ENCODE measurements at regions not wholly inside any gene's neighbourhood (a gene's known extent, or its start where the extent isn't known, plus 50 kb on each side); places are given as distances from the start of the nearest gene placed in this dataset.
A peak's percentile ranks its signal among the peaks of the same experiment; 100 is the strongest.
"Not testable (repeated sequence)": the region's sequence is repeated elsewhere in the genome, so short reads cannot be mapped to it uniquely, and the experiment has no call there.

DNA sequence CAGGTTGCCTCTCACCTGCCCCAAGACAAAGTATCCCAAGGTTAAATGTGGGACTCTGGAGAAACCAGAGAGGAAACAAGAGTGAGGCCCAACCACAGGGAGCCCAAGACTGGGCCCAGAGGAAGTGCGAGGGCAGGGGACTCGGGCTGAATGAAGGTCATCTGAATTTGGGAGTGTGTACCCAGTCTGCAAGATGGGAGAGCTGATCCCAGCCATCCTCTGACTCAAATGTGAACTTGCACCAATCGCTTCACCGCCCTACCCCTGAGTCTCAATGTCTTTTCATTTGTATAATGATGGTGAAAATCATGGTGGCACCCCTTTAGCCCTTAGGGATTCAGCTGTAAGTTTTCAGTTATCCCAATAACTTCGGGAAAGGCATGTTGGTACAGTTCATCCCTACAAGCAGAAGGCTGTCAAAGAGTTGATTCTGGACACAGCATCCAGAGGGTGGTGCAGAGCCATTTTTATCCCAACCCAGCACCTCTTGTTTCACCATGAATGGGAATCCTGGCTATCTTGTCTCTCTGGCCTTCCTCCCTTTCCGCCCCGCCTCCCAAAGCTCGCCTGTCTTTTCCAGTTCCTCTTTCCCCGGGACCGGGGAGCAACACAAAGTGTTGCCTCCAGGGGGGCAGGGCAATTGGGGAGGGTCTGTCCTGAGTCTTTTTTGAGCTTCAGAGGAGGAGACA is 123.4 kb downstream of the NUFIP1 start:
- no peak for DNase-seq (ENCODE audit: low spot score)
- no peaks in the 10 kb centered on the region for H3K36me3 Mint-ChIP-seq
- H3K4me3 Mint-ChIP-seq: no peak overlapping the region
- no peak overlapping the region for H3K27ac Mint-ChIP-seq
- no peaks in the 10 kb centered on the region for H3K9me3 Mint-ChIP-seq
- H3K27me3 Mint-ChIP-seq: peaks cover 5 to 6% of the 10 kb centered on the region in 2 donors
- peaks cover 0 to 10% of the 10 kb centered on the region in 2 donors for H3K4me1 Mint-ChIP-seq (ENCODE audit: low read depth in 2 of 2)
- no peak for ATAC-seq

DNA sequence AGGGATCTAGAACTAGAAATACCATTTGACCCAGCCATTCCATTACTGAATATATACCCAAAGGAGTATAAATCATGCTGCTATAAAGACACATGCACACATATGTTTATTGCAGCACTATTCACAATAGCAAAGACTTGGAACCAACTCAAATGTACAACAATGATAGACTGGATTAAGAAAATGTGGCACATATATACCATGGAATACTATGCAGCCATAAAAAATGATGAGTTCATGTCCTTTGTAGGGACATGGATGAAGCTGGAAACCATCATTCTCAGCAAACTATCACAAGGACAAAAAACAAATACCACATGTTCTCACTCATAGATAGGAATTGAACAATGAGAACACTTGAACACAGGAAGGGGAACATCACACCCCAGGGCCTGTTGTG is 125.6 kb downstream of the NUFIP1 start:
- H3K27ac Mint-ChIP-seq; DNase-seq (ENCODE audit: low spot score); H3K9me3 Mint-ChIP-seq; H3K27me3 Mint-ChIP-seq; H3K4me1 Mint-ChIP-seq (ENCODE audit: low read depth in 2 of 2); H3K36me3 Mint-ChIP-seq; H3K4me3 Mint-ChIP-seq; ATAC-seq: not testable (repeated sequence)

- Mint-ChIP-seq H3K4me1 (ENCODE audit: low read depth in 2 of 2) (no peaks in the 10 kb centered on the region), H3K27me3 (peaks cover 13 to 31% of the 10 kb centered on the region in 2 donors), H3K9me3 (no peaks in the 10 kb centered on the region), H3K4me3 (no peak overlapping the region), H3K36me3 (no peaks in the 10 kb centered on the region), H3K27ac (no peak overlapping the region)
- no peak for DNase-seq (ENCODE audit: low spot score)
- no peak for ATAC-seq
Observed at GRCh38 chr13:44860454-44860853, 128.8 kb downstream of the NUFIP1 start.

- ATAC-seq (no peak), DNase-seq (ENCODE audit: low spot score) (no peak)
- H3K27me3 Mint-ChIP-seq: peaks cover 13 to 33% of the 10 kb centered on the region in 2 donors
- H3K4me1 Mint-ChIP-seq (ENCODE audit: low read depth in 2 of 2): no peaks in the 10 kb centered on the region
- no peak overlapping the region for H3K4me3 Mint-ChIP-seq
- no peaks in the 10 kb centered on the region for H3K36me3 Mint-ChIP-seq
- H3K27ac Mint-ChIP-seq: no peak overlapping the region
- no peaks in the 10 kb centered on the region for H3K9me3 Mint-ChIP-seq
Observed at GRCh38 chr13:44857736-44858135, 131.5 kb downstream of the NUFIP1 start.

DNA sequence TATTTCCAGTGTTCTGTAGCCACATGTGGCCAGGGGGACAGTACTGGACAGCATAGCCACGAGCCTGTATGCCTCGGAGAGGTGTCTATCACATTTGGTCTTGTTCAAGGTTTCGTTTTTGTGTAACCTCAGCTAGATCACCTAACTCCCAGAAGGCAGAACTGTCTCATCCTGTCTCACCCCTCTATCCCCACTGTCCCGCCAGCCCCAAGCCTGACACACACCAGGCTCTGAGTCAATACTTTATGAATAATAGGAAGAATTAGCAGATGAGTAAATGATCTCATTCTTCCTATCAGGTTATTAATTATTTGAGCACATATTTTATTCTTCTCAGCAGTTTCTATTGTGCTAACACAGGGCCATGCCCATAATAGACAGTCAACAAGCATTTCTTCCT is 132.2 kb downstream of the NUFIP1 start:
- Mint-ChIP-seq H3K36me3 (no peaks in the 10 kb centered on the region), H3K27me3 (peaks cover 11 to 33% of the 10 kb centered on the region in 2 donors), H3K9me3 (no peaks in the 10 kb centered on the region), H3K27ac (no peak overlapping the region), H3K4me1 (ENCODE audit: low read depth in 2 of 2) (no peaks in the 10 kb centered on the region), H3K4me3 (no peak overlapping the region)
- ATAC-seq: no peak
- no peak for DNase-seq (ENCODE audit: low spot score)

GRCh38 chr13:44855860-44856259 is 133.4 kb downstream of the NUFIP1 start:
- no peaks in the 10 kb centered on the region for H3K9me3 Mint-ChIP-seq
- DNase-seq (ENCODE audit: low spot score) (no peak), ATAC-seq (peak; percentile 9 to 11)
- no peak overlapping the region for H3K27ac Mint-ChIP-seq
- H3K4me1 Mint-ChIP-seq (ENCODE audit: low read depth in 2 of 2): no peaks in the 10 kb centered on the region
- no peaks in the 10 kb centered on the region for H3K36me3 Mint-ChIP-seq
- no peak overlapping the region for H3K4me3 Mint-ChIP-seq
- peaks cover 13 to 33% of the 10 kb centered on the region in 2 donors for H3K27me3 Mint-ChIP-seq

DNA sequence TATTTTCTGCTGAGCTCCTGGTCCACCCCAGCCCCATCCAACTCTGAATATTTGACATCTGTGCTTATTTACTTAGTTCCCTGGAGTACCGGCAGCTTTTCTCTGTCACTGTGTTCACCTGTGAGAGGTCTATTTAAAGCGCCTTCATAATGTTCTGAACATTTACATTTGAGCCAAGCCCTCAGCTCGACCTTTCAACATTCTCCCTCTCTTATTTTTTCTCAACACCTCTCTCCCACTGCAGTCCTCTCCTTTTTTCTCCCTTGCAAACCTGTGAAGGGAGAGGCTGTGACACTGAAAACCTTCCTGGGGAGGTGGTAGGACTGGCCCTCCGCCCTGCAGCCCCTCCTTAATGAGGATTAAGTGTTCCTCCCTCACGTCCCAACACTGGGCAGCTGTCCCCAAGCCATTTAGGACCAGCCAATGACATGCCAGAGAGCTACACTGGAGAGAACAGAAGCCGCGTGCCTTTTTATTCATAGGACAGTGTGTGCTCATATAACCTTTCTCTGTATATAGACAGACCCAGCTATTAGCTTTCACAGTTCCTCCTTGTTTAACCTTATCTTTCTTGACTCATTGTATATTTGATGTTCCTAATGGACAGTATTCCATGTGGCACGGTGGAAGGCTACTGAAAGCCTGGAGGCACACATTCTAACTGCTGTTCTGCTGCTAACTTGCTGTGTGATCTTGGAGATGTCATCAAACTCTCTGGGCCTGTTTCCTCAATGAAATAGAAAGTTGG is 134.8 kb downstream of the NUFIP1 start:
- Mint-ChIP-seq H3K4me3 (no peak overlapping the region), H3K4me1 (ENCODE audit: low read depth in 2 of 2) (no peaks in the 10 kb centered on the region), H3K27me3 (peaks cover 13 to 33% of the 10 kb centered on the region in 2 donors), H3K27ac (no peak overlapping the region), H3K9me3 (no peaks in the 10 kb centered on the region), H3K36me3 (no peaks in the 10 kb centered on the region)
- ATAC-seq (no peak), DNase-seq (ENCODE audit: low spot score) (no peak)

DNA sequence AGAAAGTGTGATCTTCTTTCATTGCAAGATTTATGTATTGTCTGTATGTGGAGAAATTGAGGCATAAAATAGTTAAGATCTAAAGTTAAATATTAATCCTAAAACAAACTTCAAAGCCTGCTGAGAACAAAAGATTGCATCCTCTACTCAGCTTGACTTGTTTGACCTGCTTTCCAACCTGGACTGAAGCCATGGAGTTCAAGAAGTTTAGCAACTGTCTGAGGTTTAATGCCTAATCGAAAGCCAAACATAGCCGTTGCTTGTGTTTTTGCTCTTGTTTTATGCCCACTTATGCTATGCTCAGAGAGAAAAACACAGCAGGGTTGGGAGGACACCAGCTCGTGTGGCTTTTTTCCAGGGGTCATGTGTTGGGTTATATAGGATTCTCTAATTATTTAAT is 135.6 kb downstream of the NUFIP1 start:
- no peak for DNase-seq (ENCODE audit: low spot score)
- Mint-ChIP-seq H3K27ac (no peak overlapping the region), H3K27me3 (peaks cover 13 to 34% of the 10 kb centered on the region in 2 donors), H3K9me3 (no peaks in the 10 kb centered on the region), H3K4me1 (ENCODE audit: low read depth in 2 of 2) (no peaks in the 10 kb centered on the region), H3K4me3 (no peak overlapping the region), H3K36me3 (no peaks in the 10 kb centered on the region)
- ATAC-seq: no peak

- Mint-ChIP-seq H3K4me1 (ENCODE audit: low read depth in 2 of 2) (no peaks in the 10 kb centered on the region), H3K27me3 (peaks cover 14 to 24% of the 10 kb centered on the region in 2 donors), H3K4me3 (no peak overlapping the region), H3K9me3 (no peaks in the 10 kb centered on the region), H3K27ac (no peak overlapping the region), H3K36me3 (no peaks in the 10 kb centered on the region)
- ATAC-seq: no peak
- no peak for DNase-seq (ENCODE audit: low spot score)
Observed at GRCh38 chr13:44848920-44849676, 140.2 kb downstream of the NUFIP1 start.

DNA sequence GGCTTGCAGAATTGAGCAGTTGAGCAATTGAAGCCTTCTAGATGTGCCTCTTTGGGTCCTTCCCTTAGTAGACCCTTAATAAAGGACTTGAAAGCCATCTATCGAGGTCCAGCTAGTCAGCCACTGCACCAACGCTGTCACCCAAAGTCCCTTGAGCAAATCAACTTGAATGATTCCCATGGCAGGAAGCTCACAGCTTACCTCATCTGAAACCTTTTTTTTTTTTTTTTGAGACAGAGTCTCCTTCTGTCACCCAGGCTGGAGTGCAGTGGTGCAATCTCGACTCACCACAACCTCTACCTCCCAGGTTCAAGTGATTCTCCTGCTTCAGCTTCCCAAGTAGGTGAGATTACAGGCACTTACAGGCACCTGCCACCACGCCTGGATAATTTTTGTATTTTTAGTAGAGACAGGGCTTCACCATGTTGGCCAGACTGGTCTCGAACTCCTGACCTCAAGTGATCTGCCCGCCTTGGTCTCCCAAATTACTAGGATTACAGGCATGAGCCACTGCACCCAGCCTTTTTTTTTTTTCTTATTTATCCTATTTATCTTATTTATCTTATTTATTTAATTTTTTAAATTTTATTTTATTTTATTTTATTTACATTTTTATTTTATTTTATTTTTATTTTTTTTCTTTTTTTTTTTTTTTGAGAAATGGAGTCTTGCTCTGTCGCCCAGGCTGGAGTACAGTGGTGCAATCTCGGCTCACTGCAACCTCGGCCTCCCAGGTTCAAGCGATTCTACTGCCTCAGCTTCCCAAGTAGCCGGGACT is 143.8 kb downstream of the NUFIP1 start:
- not testable (repeated sequence) for H3K4me1 Mint-ChIP-seq (ENCODE audit: low read depth in 2 of 2); H3K36me3 Mint-ChIP-seq; ATAC-seq; H3K4me3 Mint-ChIP-seq; H3K27ac Mint-ChIP-seq; DNase-seq (ENCODE audit: low spot score); H3K9me3 Mint-ChIP-seq
- H3K27me3 Mint-ChIP-seq: peaks cover 11 to 26% of the 10 kb centered on the region in 2 donors

DNA sequence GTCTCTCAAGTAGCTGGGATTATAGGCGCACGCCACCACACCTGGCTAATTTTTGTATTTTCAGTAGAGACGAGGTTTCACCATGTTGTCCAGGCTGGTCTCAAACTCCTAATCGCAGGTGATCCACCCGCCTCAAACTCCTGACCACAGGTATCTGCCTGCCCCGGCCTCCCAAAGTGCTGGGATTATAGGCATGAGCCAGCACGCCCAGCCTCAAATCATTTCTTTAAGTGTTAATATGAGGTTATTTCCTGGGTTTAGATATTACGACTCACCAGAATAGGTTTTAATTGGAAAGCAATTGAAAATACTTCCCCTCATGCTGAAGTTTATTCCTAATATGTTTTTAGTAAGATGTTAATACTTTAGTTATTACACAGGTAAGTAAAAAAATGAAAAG is 144.5 kb downstream of the NUFIP1 start:
- DNase-seq (ENCODE audit: low spot score) (no peak), ATAC-seq (no peak)
- Mint-ChIP-seq H3K36me3 (no peaks in the 10 kb centered on the region), H3K27me3 (peaks cover 15 to 32% of the 10 kb centered on the region in 2 donors), H3K4me1 (ENCODE audit: low read depth in 2 of 2) (no peaks in the 10 kb centered on the region), H3K27ac (no peak overlapping the region), H3K9me3 (no peaks in the 10 kb centered on the region), H3K4me3 (no peak overlapping the region)

GRCh38 chr13:44843403-44843802 is 145.9 kb downstream of the NUFIP1 start:
- H3K9me3 Mint-ChIP-seq: no peaks in the 10 kb centered on the region
- peak; percentile 38 to 54 for ATAC-seq

DNA sequence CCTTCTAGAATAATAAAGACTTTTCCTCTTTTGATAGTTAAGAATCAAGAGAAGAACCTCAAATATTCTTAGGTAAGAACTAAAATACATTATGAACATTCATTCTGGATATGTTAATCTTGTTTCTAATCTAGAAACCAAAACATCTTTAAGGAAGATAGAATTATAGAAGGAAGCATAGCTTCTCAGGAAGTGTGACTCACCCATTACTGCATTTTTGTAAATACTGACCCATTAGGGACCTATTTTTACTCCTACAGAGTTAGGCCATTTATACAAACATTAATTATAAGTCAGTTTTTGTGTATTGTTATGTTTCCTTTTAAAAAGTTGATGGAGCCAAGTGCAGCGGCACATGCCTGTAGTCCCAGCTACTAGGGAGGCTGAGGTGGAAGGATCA is 147.1 kb downstream of the NUFIP1 start:
- ATAC-seq: no peak
- DNase-seq (ENCODE audit: low spot score): no peak
- Mint-ChIP-seq H3K4me1 (ENCODE audit: low read depth in 2 of 2) (no peaks in the 10 kb centered on the region), H3K27ac (no peak overlapping the region), H3K36me3 (no peaks in the 10 kb centered on the region), H3K27me3 (peaks cover 6 to 19% of the 10 kb centered on the region in 2 donors), H3K4me3 (no peak overlapping the region), H3K9me3 (no peaks in the 10 kb centered on the region)

More at GRCh38 chr13:44843403-44843802, 145.9 kb downstream of the NUFIP1 start:
- peaks cover 12 to 27% of the 10 kb centered on the region in 2 donors for H3K27me3 Mint-ChIP-seq
- no peaks in the 10 kb centered on the region for H3K36me3 Mint-ChIP-seq
- no peak overlapping the region for H3K4me3 Mint-ChIP-seq
- no peak for DNase-seq (ENCODE audit: low spot score)
- H3K4me1 Mint-ChIP-seq (ENCODE audit: low read depth in 2 of 2): no peaks in the 10 kb centered on the region
- no peak overlapping the region for H3K27ac Mint-ChIP-seq

Measured in natural killer cell treated with Interleukin-12 subunit alpha and Interleukin-12 subunit beta and Interleukin-15 and Interleukin-18, amount 100 ng/mL, for 72 hours (primary cell).